ENCODE measurements at regions not wholly inside any gene's neighbourhood (a gene's known extent, or its start where the extent isn't known, plus 50 kb on each side); places are given as distances from the start of the nearest gene placed in this dataset.
"Not testable (repeated sequence)": the region's sequence is repeated elsewhere in the genome, so short reads cannot be mapped to it uniquely, and the experiment has no call there.

DNA sequence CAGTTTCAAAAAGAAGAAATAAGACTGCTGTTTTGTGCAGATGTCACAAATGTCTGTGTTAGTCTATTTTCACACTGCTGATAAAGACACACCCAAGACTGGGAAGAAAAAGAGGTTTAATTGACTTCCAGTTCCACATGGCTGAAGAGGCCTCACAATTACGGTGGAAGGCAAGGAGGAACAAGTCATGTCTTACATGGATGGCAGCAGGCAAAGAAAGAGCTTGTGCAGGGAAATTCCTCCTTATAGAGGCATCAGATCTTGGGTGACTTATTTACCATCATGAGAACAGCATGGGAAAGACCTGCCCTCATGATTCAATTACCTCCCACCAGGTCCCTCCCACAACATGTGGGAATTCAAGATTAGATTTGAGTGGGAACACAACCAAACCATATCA, 527.7 kb upstream of the KCND2 start:
- not testable (repeated sequence) for H3K9me3 Mint-ChIP-seq, ATAC-seq, H3K4me1 Mint-ChIP-seq, H3K27ac Mint-ChIP-seq, H3K36me3 Mint-ChIP-seq, H3K4me3 Mint-ChIP-seq, H3K27me3 Mint-ChIP-seq

DNA sequence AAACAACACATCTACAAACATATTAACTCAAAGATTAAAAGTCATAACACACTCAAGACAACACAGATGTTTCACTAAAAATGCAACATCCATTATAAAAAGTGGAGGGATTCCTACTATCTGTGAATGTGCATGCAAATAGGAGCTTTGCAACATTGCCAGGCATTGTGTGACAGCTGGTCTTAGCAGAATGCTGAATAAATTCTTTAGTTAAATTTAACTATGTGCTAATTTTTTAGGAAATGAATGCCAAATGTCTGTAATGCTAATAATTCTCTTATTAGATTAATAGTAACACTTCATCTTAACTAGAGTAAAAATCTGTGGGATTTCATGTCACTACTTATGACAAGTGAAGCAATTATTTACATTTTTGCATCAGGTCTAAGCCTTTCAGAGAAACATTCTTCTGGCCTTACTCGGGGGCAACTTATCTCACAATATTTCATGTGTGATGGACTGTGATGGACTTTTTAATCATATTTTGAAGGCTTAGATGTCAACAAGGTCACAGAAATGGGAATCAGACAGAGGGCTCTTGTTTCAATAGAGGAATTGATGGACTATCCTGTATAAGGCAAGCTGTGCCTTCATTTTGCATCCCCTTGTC, 524.6 kb upstream of the KCND2 start:
- H3K27me3 Mint-ChIP-seq, result no peaks in the 10 kb centered on the region
- no peak overlapping the region for H3K27ac Mint-ChIP-seq
- no peaks in the 10 kb centered on the region for H3K4me1 Mint-ChIP-seq
- no peaks in the 10 kb centered on the region for H3K36me3 Mint-ChIP-seq
- H3K9me3 Mint-ChIP-seq, result no peaks in the 10 kb centered on the region
- no peak overlapping the region for H3K4me3 Mint-ChIP-seq
- ATAC-seq, result no peak

DNA sequence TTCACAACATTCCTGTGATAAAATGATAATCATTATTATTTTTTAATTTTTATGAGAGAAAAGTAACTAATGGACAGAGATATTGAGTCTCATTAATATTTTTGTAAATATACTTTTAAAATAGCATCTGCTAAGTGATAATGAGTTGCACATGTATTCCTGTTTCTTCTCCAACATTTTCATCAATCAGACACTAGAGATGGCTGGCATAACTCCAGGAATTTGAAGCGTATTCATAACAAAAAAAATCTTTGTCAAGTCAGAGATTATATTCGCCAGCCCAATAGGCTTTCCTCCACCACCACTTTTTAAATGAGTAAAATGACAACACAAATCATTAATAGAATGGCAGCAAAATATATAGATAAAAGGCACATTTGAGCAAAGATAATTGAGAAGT, 524.0 kb upstream of the KCND2 start:
- ATAC-seq, result no peak
- Mint-ChIP-seq H3K36me3 (no peaks in the 10 kb centered on the region), H3K27me3 (no peaks in the 10 kb centered on the region), H3K9me3 (no peaks in the 10 kb centered on the region), H3K4me3 (no peak overlapping the region), H3K4me1 (no peaks in the 10 kb centered on the region), H3K27ac (no peak overlapping the region)

DNA sequence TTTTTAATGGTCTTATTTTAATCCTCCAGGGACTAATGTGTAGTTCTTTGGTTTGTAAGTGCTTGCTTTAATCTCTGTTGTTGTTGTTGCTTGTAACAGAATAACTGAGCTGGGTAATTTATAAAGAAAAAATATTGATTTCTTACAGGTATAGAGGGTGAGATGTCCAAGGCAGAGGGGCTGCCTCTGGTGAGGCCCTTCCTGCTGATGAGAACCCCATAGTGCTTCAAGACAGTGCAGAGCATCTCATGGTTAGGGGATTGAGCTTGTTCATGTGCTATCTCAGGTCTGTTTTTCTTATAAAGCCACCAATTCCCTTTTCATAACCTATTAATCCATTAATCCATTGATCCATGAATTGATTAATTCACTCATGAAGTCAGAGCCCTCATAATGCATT, 516.3 kb upstream of the KCND2 start:
- Mint-ChIP-seq H3K9me3 (no peaks in the 10 kb centered on the region), H3K4me1 (no peaks in the 10 kb centered on the region), H3K4me3 (no peak overlapping the region), H3K36me3 (no peaks in the 10 kb centered on the region), H3K27ac (no peak overlapping the region), H3K27me3 (no peaks in the 10 kb centered on the region)
- no peak for ATAC-seq

DNA sequence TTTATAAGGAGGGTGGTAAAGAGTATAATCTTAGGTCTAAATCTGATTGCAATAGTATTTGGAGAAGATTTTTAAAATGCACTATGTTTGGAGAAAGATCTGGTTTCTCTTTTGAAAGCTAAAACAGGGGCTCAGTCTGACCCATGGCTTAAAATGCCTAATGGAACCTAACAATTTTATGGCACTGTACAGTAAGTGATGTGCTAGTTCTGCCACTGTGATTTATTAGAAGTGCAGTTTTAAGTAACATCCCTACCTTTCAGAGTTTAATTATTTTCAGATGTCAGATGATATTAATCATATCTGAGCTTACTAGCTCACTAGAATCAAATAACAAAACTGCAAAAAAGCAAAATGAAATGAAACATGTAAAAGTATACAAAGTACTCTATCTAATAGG, 514.7 kb upstream of the KCND2 start:
- no peaks in the 10 kb centered on the region for H3K4me1 Mint-ChIP-seq
- H3K9me3 Mint-ChIP-seq, result no peaks in the 10 kb centered on the region
- H3K4me3 Mint-ChIP-seq, result no peak overlapping the region
- no peaks in the 10 kb centered on the region for H3K27me3 Mint-ChIP-seq
- H3K27ac Mint-ChIP-seq, result no peak overlapping the region
- no peaks in the 10 kb centered on the region for H3K36me3 Mint-ChIP-seq
- no peak for ATAC-seq

DNA sequence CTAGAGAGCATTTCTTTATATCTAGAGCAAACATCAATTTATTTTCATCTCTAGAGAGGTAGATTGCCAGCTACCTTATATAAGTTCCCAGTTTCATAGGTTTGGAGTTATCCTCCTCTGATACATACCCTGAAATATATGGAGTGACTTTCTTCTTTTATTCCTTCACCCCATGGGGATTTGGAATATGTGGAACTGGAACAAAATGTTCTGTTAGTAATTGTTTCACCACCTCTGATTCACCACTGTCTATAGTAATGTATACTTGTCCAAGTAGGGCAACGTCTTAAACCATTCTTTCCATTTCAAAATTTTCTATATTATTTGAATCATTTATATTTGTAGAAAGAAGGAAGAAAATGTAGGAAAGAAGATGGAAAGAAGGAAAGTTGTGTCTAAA, 511.2 kb upstream of the KCND2 start:
- no peaks in the 10 kb centered on the region for H3K4me1 Mint-ChIP-seq
- H3K4me3 Mint-ChIP-seq, result no peak overlapping the region
- H3K27ac Mint-ChIP-seq, result no peak overlapping the region
- no peaks in the 10 kb centered on the region for H3K36me3 Mint-ChIP-seq
- ATAC-seq, result no peak
- H3K27me3 Mint-ChIP-seq, result no peaks in the 10 kb centered on the region
- peaks cover 4% of the 10 kb centered on the region for H3K9me3 Mint-ChIP-seq

DNA sequence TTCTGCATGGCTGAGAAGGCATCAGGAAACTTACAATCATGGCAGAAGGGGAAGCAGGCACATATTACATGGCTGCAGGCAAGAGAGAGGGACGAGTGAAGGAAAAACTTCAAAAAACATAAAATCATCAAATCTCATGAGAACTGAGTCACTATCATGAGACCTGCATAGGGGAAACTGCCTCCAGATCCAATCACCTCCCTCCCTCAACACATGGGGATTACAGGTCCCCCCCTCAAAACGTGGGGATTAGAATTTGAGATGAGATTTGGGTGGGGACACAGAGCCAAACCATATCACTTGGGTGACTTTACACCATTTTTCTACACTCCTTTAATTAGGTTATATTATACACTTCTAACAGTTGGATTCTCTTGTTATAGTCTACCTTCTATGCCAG, 490.7 kb upstream of the KCND2 start:
- no peak overlapping the region for H3K4me3 Mint-ChIP-seq
- no peaks in the 10 kb centered on the region for H3K4me1 Mint-ChIP-seq
- H3K9me3 Mint-ChIP-seq, result peaks cover 5% of the 10 kb centered on the region
- no peaks in the 10 kb centered on the region for H3K36me3 Mint-ChIP-seq
- H3K27ac Mint-ChIP-seq, result no peak overlapping the region
- no peak for ATAC-seq
- no peaks in the 10 kb centered on the region for H3K27me3 Mint-ChIP-seq

DNA sequence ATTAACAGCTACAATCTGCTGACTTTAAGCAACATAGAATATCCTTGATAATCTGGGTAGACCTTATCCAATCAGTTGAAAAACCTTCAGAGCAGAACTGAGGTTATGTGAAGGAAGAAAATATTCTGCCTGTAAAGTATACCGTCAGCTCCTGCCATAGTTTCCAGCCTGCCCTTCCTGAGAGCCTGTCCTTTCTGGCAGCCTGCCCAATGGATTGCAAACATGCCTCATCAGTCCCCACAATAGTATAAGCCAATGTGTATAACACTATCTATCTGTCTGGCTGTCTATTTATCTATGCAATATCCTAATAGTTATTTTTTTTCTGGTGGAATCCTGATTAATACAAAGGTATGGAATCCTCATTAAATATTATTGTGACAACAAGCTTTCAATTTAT, 489.2 kb upstream of the KCND2 start:
- Mint-ChIP-seq H3K4me1 (no peaks in the 10 kb centered on the region), H3K27ac (no peak overlapping the region), H3K36me3 (no peaks in the 10 kb centered on the region), H3K9me3 (peaks cover 5% of the 10 kb centered on the region), H3K27me3 (no peaks in the 10 kb centered on the region), H3K4me3 (no peak overlapping the region)
- no peak for ATAC-seq

DNA sequence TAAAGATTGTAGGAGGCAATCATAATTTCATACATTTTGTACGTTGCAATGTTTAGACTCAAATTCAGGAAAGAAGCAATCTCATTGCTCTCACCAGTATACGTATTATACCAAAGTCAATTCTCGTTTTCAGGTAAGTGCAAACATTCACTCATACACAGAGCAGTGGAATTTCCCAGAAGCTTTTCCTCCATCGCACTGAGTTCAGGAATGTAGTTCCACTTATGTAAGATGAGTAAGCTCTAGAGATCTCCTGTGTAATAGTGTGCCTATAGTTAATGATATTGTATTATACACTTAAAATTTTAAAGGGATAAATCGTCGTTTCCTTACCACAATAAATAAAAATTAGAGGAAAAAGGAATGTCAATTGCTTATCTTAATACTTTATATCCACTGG, 470.8 kb upstream of the KCND2 start:
- Mint-ChIP-seq H3K4me1 (no peaks in the 10 kb centered on the region), H3K27me3 (no peaks in the 10 kb centered on the region), H3K27ac (no peak overlapping the region), H3K9me3 (no peaks in the 10 kb centered on the region), H3K36me3 (no peaks in the 10 kb centered on the region), H3K4me3 (no peak overlapping the region)
- ATAC-seq, result no peak

DNA sequence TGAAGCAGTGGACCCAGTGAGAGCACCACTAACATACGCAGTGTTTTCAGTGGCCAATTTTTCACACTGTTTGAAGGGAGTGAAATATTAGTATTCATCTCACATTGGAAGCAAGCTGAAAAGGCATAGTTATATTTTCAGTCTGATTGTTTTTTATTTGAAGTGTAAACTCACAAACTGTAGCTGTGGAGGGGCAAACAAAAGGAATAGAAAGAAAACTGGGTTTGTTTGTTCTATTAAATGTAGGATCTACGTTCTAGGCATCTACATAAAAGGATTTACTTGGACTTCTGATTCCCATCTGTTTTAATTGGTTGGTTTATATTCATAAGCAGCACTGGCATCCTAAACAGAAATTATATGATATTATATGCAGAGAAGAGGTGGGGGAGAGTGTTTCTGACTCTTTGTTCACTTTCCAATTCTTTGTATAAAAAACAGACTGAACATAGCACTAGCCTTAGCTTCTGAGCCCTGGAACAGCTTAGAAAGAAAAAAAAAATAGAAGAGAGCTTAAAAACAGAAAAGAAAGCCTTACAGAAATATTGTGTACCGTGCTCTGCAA, 447.8 kb upstream of the KCND2 start:
- no peaks in the 10 kb centered on the region for H3K27me3 Mint-ChIP-seq
- H3K36me3 Mint-ChIP-seq, result no peaks in the 10 kb centered on the region
- H3K4me1 Mint-ChIP-seq, result no peaks in the 10 kb centered on the region
- no peak overlapping the region for H3K27ac Mint-ChIP-seq
- no peak overlapping the region for H3K4me3 Mint-ChIP-seq
- no peak for ATAC-seq
- H3K9me3 Mint-ChIP-seq, result no peaks in the 10 kb centered on the region

DNA sequence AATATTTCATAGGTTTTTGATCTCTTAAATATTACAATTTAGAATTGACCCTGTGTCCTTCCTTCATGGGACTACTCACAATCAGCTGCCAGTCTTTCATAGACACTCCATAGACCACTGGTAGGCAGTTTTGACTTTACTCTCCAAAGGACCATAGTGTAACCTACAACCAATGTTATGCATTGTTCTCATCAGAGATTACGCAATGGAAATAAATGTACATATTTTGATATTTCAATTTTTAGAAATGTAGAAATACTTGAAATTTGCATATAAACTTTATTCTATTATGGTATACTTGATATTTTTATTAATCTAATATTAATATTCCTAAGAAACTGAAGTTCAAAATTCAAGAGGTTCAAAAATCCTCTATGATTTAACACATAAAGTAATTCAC, 446.4 kb upstream of the KCND2 start:
- ATAC-seq, result no peak
- H3K9me3 Mint-ChIP-seq, result peaks cover 3% of the 10 kb centered on the region

DNA sequence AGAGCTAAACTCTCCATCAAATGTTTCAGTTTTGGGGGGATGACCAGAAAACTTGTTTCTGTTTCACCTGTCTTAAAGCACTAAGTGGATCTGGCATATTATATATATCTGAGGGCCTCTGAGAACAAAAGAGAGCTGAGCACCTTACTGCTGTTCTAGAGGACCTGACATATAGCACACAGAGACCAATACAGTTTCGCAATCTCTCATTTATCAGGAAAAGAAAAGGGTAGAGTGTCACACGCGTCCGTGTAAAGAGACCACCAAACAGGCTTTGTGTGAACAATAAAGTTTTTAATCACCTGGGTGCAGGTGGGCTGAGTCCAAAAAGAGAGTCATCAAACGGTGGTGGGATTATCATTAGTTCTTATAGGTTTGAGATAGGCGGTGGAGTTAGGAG, 434.5 kb upstream of the KCND2 start:
- Mint-ChIP-seq H3K4me3 (no peak overlapping the region), H3K27ac (no peak overlapping the region), H3K4me1 (no peaks in the 10 kb centered on the region), H3K36me3 (no peaks in the 10 kb centered on the region), H3K9me3 (peaks cover 10% of the 10 kb centered on the region), H3K27me3 (no peaks in the 10 kb centered on the region)
- ATAC-seq, result no peak

More for the DNA sequence above, 446.4 kb upstream of the KCND2 start:
- Mint-ChIP-seq H3K4me1 (no peaks in the 10 kb centered on the region), H3K36me3 (no peaks in the 10 kb centered on the region), H3K27ac (no peak overlapping the region), H3K4me3 (no peak overlapping the region), H3K27me3 (no peaks in the 10 kb centered on the region)

DNA sequence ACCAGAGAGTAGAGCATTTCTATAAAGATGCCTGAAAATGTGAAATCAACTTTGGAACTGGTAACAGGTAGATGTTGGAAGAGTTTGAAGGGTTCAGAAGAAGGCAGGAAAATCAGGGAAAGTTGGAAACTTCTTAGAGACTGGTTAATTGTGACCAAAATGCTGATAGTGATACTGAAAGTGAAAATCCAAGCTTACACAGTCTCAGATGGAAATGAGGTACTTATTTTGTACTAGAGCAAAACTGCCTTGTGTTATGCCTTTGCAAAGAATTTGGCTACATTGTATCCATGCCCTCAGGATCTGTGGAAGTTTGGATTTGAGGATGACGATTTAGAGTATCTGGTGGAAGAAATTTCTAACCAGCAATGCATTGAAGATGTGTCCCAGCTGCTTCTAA, 430.6 kb upstream of the KCND2 start:
- ATAC-seq, result no peak
- no peaks in the 10 kb centered on the region for H3K27me3 Mint-ChIP-seq
- no peaks in the 10 kb centered on the region for H3K4me1 Mint-ChIP-seq
- peaks cover 13% of the 10 kb centered on the region for H3K9me3 Mint-ChIP-seq
- H3K36me3 Mint-ChIP-seq, result no peaks in the 10 kb centered on the region
- no peak overlapping the region for H3K4me3 Mint-ChIP-seq
- no peak overlapping the region for H3K27ac Mint-ChIP-seq

DNA sequence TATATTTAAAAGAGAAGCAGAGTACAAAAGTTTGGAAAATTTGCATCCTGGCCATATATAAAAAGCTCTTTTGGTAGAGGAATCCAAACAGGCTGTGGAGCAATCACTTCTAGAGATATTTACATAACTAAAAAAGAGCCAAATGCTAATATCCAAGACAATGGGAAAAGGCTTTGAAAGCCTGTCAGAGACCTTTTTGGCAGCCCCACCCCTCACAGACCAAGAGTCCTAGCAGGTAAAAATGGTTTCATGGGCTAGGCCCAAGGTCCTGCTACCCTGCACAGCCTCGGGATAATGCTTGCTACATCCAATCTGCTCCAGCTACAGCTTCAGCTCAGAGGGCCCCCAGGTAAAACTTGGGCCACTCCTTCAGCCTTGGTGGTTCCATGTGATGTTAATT, 430.2 kb upstream of the KCND2 start:
- H3K4me1 Mint-ChIP-seq, result no peaks in the 10 kb centered on the region
- no peaks in the 10 kb centered on the region for H3K36me3 Mint-ChIP-seq
- H3K4me3 Mint-ChIP-seq, result no peak overlapping the region
- no peak overlapping the region for H3K27ac Mint-ChIP-seq
- H3K9me3 Mint-ChIP-seq, result peaks cover 13% of the 10 kb centered on the region
- ATAC-seq, result no peak
- no peaks in the 10 kb centered on the region for H3K27me3 Mint-ChIP-seq

DNA sequence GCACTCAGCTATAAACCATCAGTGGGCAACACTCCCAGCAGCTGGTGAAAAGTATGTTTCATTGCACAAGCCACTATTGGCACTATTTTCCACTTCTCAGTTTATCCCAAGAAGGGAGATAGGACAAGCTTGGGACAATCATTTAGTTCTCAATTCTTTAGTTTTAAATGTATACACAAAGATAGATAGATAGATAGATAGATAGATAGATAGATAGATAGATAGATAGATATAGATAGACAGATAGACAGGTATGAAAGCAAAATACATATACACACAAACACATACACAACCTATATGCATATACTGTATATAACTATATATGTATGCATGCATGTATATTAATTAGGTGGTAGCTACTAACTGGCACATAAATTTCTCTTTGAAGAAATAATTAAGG, 411.6 kb upstream of the KCND2 start:
- ATAC-seq, result no peak

DNA sequence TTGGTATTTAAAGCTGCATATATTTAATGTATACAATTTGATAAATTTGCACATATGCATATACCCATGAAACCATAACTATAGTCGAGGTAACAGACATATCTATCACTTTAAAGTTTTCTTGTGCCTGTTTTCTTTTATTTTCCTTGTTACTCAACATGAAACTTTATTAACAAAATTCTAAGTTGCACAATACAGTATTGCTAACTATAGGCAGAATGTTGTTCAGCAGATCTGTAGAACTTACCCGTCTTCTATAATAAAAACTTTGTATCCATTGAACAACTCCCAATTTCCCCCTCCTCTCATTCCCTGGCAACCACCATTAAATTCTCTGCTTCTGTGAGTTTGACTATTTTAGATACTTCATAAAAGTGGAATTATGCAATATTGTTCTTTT, 404.6 kb upstream of the KCND2 start:
- Mint-ChIP-seq H3K27ac (no peak overlapping the region), H3K4me1 (no peaks in the 10 kb centered on the region), H3K9me3 (peaks cover 3% of the 10 kb centered on the region), H3K27me3 (no peaks in the 10 kb centered on the region), H3K36me3 (no peaks in the 10 kb centered on the region), H3K4me3 (no peak overlapping the region)
- ATAC-seq, result no peak

More for the DNA sequence above, 411.6 kb upstream of the KCND2 start:
- H3K4me1 Mint-ChIP-seq, result no peaks in the 10 kb centered on the region
- peaks cover 5% of the 10 kb centered on the region for H3K9me3 Mint-ChIP-seq
- no peaks in the 10 kb centered on the region for H3K36me3 Mint-ChIP-seq
- H3K4me3 Mint-ChIP-seq, result no peak overlapping the region
- no peak overlapping the region for H3K27ac Mint-ChIP-seq
- H3K27me3 Mint-ChIP-seq, result no peaks in the 10 kb centered on the region

DNA sequence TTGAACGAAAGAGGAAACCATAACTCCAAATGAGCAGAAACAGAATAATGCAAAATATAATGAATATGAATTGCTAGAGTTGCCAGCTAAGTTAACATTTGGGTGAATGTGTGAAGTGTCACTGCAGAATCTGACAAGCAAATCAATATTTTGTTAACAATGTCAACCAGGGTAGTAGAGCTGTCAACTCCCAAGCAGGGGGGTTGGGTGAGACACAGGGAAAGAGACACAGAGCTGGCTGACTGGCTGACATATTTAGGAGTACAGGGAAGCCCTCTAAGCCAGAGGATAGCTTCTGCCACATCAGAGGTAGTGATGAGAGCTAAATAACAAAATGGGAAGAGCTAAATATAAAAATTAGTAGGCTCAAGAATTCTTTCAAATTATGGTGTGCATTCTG, 393.1 kb upstream of the KCND2 start:
- Mint-ChIP-seq H3K27ac (no peak overlapping the region), H3K9me3 (peaks cover 11% of the 10 kb centered on the region), H3K36me3 (no peaks in the 10 kb centered on the region), H3K4me3 (no peak overlapping the region), H3K27me3 (no peaks in the 10 kb centered on the region), H3K4me1 (no peaks in the 10 kb centered on the region)
- no peak for ATAC-seq

All from stimulated activated memory B cell treated with anti-CD40 and anti-IgM and Interleukin-4, amounts not matched to agents 10 μg/mL and 1 μg/mL and 100 μg/mL, for 72 hours (primary cell).